ENCODE measurements at regions not wholly inside any gene's neighbourhood (a gene's known extent, or its start where the extent isn't known, plus 50 kb on each side); places are given as distances from the start of the nearest gene placed in this dataset.

GRCh38 chr5:106876665-106877194 is 794.0 kb downstream of the EFNA5 start:
- H3K79me2 ChIP-seq (ENCODE audit: insufficient read depth, low read length) = no peaks in the 10 kb centered on the region
- H3K9me3 ChIP-seq (ENCODE audit: low read length) = no peaks in the 10 kb centered on the region
- no peak overlapping the region for H3K4me3 ChIP-seq (ENCODE audit: low read depth, low read length, poor library complexity, severe bottlenecking)
- no peak overlapping the region for H3K9ac ChIP-seq (ENCODE audit: low read length)
- no peaks in the 10 kb centered on the region for H3K9me2 ChIP-seq (ENCODE audit: low read depth, low read length)
- no peak overlapping the region for H2AFZ ChIP-seq (ENCODE audit: low read length)
- H3F3A ChIP-seq (ENCODE audit: insufficient read depth, low read length) = no peaks in the 10 kb centered on the region
- no peak overlapping the region for H3K4me2 ChIP-seq (ENCODE audit: low read length)
- H3K27ac ChIP-seq (ENCODE audit: low read depth, low read length, poor library complexity, severe bottlenecking) = no peak overlapping the region
- no peaks in the 10 kb centered on the region for H3K36me3 ChIP-seq (ENCODE audit: insufficient read depth, low read length)
- H4K20me1 ChIP-seq (ENCODE audit: insufficient read depth, low read length) = no peaks in the 10 kb centered on the region
- no peaks in the 10 kb centered on the region for H3K27me3 ChIP-seq (ENCODE audit: insufficient read depth, low read length)
- H3K4me1 ChIP-seq (ENCODE audit: insufficient read depth, low read length, severe bottlenecking) = no peaks in the 10 kb centered on the region
- no peak for TF ChIP-seq CTCF (IDR thresholded peaks at IDR 0.05; ENCODE audit: low read length)
- no peak for TF ChIP-seq EZH2 (IDR thresholded peaks at IDR 0.05; ENCODE audit: borderline replicate concordance, low read length)

GRCh38 chr5:106876298-106876622 is 794.5 kb downstream of the EFNA5 start:
- Histone ChIP-seq H3K79me2 (ENCODE audit: insufficient read depth, low read length) (no peaks in the 10 kb centered on the region), H3K36me3 (ENCODE audit: insufficient read depth, low read length) (no peaks in the 10 kb centered on the region), H4K20me1 (ENCODE audit: insufficient read depth, low read length) (no peaks in the 10 kb centered on the region), H3K27me3 (ENCODE audit: insufficient read depth, low read length) (no peaks in the 10 kb centered on the region), H3K4me1 (ENCODE audit: insufficient read depth, low read length, severe bottlenecking) (no peaks in the 10 kb centered on the region), H3K4me3 (ENCODE audit: low read depth, low read length, poor library complexity, severe bottlenecking) (no peak overlapping the region), H3K9ac (ENCODE audit: low read length) (no peak overlapping the region), H3K9me3 (ENCODE audit: low read length) (no peaks in the 10 kb centered on the region), H3K4me2 (ENCODE audit: low read length) (no peak overlapping the region), H3K27ac (ENCODE audit: low read depth, low read length, poor library complexity, severe bottlenecking) (no peak overlapping the region), H3F3A (ENCODE audit: insufficient read depth, low read length) (no peaks in the 10 kb centered on the region), H3K9me2 (ENCODE audit: low read depth, low read length) (no peaks in the 10 kb centered on the region), H2AFZ (ENCODE audit: low read length) (no peak overlapping the region)
- TF ChIP-seq EZH2 (IDR thresholded peaks at IDR 0.05; ENCODE audit: borderline replicate concordance, low read length) = no peak
- no peak for TF ChIP-seq CTCF (IDR thresholded peaks at IDR 0.05; ENCODE audit: low read length)

- no peaks in the 10 kb centered on the region for H3K9me2 ChIP-seq (ENCODE audit: low read depth, low read length)
- no peak overlapping the region for H2AFZ ChIP-seq (ENCODE audit: low read length)
- no peaks in the 10 kb centered on the region for H3K36me3 ChIP-seq (ENCODE audit: insufficient read depth, low read length)
- H3K4me1 ChIP-seq (ENCODE audit: insufficient read depth, low read length, severe bottlenecking) = no peaks in the 10 kb centered on the region
- no peaks in the 10 kb centered on the region for H3F3A ChIP-seq (ENCODE audit: insufficient read depth, low read length)
- H3K9me3 ChIP-seq (ENCODE audit: low read length) = no peaks in the 10 kb centered on the region
- peak; percentile 73; the same call in 1 of the 2 replicates for TF ChIP-seq CTCF (IDR thresholded peaks at IDR 0.05; ENCODE audit: low read length)
- TF ChIP-seq EZH2 (IDR thresholded peaks at IDR 0.05; ENCODE audit: borderline replicate concordance, low read length) = no peak
- no peaks in the 10 kb centered on the region for H3K27me3 ChIP-seq (ENCODE audit: insufficient read depth, low read length)
- no peaks in the 10 kb centered on the region for H4K20me1 ChIP-seq (ENCODE audit: insufficient read depth, low read length)
- no peaks in the 10 kb centered on the region for H3K79me2 ChIP-seq (ENCODE audit: insufficient read depth, low read length)
- H3K9ac ChIP-seq (ENCODE audit: low read length) = no peak overlapping the region
- H3K4me3 ChIP-seq (ENCODE audit: low read depth, low read length, poor library complexity, severe bottlenecking) = no peak overlapping the region
- no peak overlapping the region for H3K27ac ChIP-seq (ENCODE audit: low read depth, low read length, poor library complexity, severe bottlenecking)
- no peak overlapping the region for H3K4me2 ChIP-seq (ENCODE audit: low read length)
Observed at GRCh38 chr5:106875591-106876297, 795.0 kb downstream of the EFNA5 start.
